Neuronal stem cell (in vitro differentiated cells): ENCODE measurements at regions not wholly inside any gene's neighbourhood (a gene's known extent, or its start where the extent isn't known, plus 50 kb on each side); places are given as distances from the start of the nearest gene placed in this dataset.

Source experiments
- DNase-seq: peaks from one replicate; pipeline ENCODE4 v3.0.0-alpha.2; 2013; ENCODE audit warnings: low spot score
- H2AFZ ChIP-seq: one replicate; pipeline ENCODE4 v1.6.1; 2013; ENCODE audit warnings: mild to moderate bottlenecking, low read length, inconsistent platforms
- H2AK5ac ChIP-seq: 2 replicates; pipeline ENCODE4 v1.6.1; 2013; ENCODE audit warnings: low read depth, mild to moderate bottlenecking, inconsistent platforms, low read length, moderate library complexity, mixed read lengths
- H2BK120ac ChIP-seq: 2 replicates; pipeline ENCODE4 v1.6.1; 2013; ENCODE audit warnings: low read depth, mild to moderate bottlenecking, inconsistent platforms, low read length, moderate library complexity, mixed read lengths
- H2BK12ac ChIP-seq: one replicate; pipeline ENCODE4 v1.6.1; 2013; ENCODE audit warnings: low read length, inconsistent platforms
- H2BK15ac ChIP-seq: 2 replicates; pipeline ENCODE4 v1.6.1; 2013; ENCODE audit warnings: mild to moderate bottlenecking, low read length, inconsistent platforms, mixed read lengths
- H2BK5ac ChIP-seq: one replicate; pipeline ENCODE4 v1.6.1; 2013; ENCODE audit warnings: inconsistent platforms, mild to moderate bottlenecking, low read length, moderate library complexity
- H3K14ac ChIP-seq: one replicate; pipeline ENCODE4 v1.6.1; 2013; ENCODE audit warnings: low read length, inconsistent platforms
- H3K18ac ChIP-seq: 2 replicates; pipeline ENCODE4 v1.6.1; 2013; ENCODE audit warnings: low read length, inconsistent platforms
- H3K23ac ChIP-seq: 2 replicates; pipeline ENCODE4 v1.6.1; 2013; ENCODE audit warnings: low read depth, mild to moderate bottlenecking, mixed read lengths, low read length, inconsistent platforms; ENCODE audit not compliant: poor library complexity
- H3K27ac ChIP-seq: replicated peaks from 3 replicates; pipeline ENCODE4 v1.5.1; 2013; ENCODE audit warnings: low read length, inconsistent platforms
- H3K27me3 ChIP-seq, 3 experiments: 2 replicates each; pipeline ENCODE4 v1.6.1; 2013; ENCODE audit warnings: low read length in 3 of 3, mild to moderate bottlenecking in 2 of 3, inconsistent platforms in 1 of 3, low read depth in 1 of 3, mixed read lengths in 1 of 3, moderate library complexity in 1 of 3; ENCODE audit not compliant: control insufficient read depth in 3 of 3, insufficient read depth in 3 of 3
- H3K36me3 ChIP-seq, 2 donors: replicated peaks in 1 of 2; 2 replicates each; pipeline ENCODE4 v1.6.1; 2013; ENCODE audit warnings: low read length in 2 of 2; ENCODE audit not compliant: control insufficient read depth in 2 of 2, insufficient read depth in 2 of 2
- H3K4ac ChIP-seq: 2 replicates; pipeline ENCODE4 v1.6.1; 2013; ENCODE audit warnings: inconsistent platforms, mild to moderate bottlenecking, low read length, moderate library complexity
- H3K4me1 ChIP-seq, 2 donors: 1 replicate in 1 of 2; 2 replicates in 1 of 2; pipeline ENCODE4 v1.6.1; 2013; ENCODE audit warnings: low read length in 2 of 2, low read depth in 1 of 2; ENCODE audit not compliant: control insufficient read depth in 2 of 2, insufficient read depth in 1 of 2
- H3K4me2 ChIP-seq: one replicate; pipeline ENCODE4 v1.6.1; 2013; ENCODE audit warnings: mild to moderate bottlenecking, low read length, inconsistent platforms; ENCODE audit not compliant: insufficient read depth, poor library complexity, severe bottlenecking
- H3K4me3 ChIP-seq, 2 donors: 2 replicates each; pipeline ENCODE4 v1.5.1; 2013; ENCODE audit warnings: low read length in 2 of 2, mild to moderate bottlenecking in 2 of 2, inconsistent platforms in 1 of 2, moderate library complexity in 1 of 2
- H3K79me1 ChIP-seq: one replicate; pipeline ENCODE4 v1.6.1; 2013; ENCODE audit warnings: low read depth, mild to moderate bottlenecking, inconsistent platforms, low read length, moderate library complexity
- H3K9ac ChIP-seq: one replicate; pipeline ENCODE4 v1.6.1; 2013; ENCODE audit warnings: mild to moderate bottlenecking, low read depth, low read length, inconsistent platforms; ENCODE audit not compliant: poor library complexity
- H3K9me3 ChIP-seq, 2 donors: replicated peaks in 1 of 2; 2 replicates each; pipeline versions ENCODE3 to v1.6.1; 2013; ENCODE audit warnings: low read length in 2 of 2, mild to moderate bottlenecking in 2 of 2, inconsistent platforms in 1 of 2, low read depth in 1 of 2, mixed read lengths in 1 of 2, moderate library complexity in 1 of 2; ENCODE audit not compliant: control insufficient read depth in 2 of 2, insufficient read depth in 1 of 2
- H4K8ac ChIP-seq: one replicate; pipeline ENCODE4 v1.6.1; 2013; ENCODE audit warnings: low read depth, mild to moderate bottlenecking, inconsistent platforms, low read length, moderate library complexity
- H4K91ac ChIP-seq: one replicate; pipeline ENCODE4 v1.6.1; 2013; ENCODE audit warnings: low read length, low read depth, mild to moderate bottlenecking, inconsistent platforms; ENCODE audit not compliant: poor library complexity
- WGBS, 2 donors: extraction: QIAGEN DNeasy Blood & Tissue Kit; methylation state at CpG; one replicate each; pipeline ENCODE4 v1.1.7; 2013; ENCODE audit warnings: missing lambda C conversion rate in 2 of 2, mixed read lengths in 1 of 2; ENCODE audit not compliant: insufficient read length in 2 of 2, insufficient replicate concordance in 1 of 2; ENCODE audit errors: extremely low coverage in 2 of 2; 5-methylcytosine and 5-hydroxymethylcytosine counted together

DNA sequence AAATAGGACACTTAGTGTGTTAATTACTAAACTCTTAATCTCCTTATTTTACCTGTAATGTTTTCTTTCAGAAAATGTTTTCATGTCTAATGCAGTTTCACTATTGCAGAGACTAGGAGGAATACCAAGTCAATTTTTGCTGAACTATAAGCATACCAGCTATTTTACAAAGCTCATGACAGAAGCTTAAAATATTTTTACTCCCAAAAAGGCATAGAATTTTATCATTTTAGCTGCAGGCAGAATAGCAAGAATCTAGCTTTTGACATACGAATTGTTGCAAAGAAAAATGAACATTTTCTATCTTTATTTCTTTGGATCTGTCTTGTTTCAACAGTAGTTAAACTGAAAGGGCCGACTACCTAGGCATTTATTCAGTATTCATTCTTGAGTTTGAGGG is 366.9 kb downstream of the FAT3 start:
- no CpG with 5 or more reads among the region's 2 CpGs for WGBS, 2 donors
- no peak overlapping the region for H3K14ac ChIP-seq
- no peak overlapping the region for H2AK5ac ChIP-seq

DNA sequence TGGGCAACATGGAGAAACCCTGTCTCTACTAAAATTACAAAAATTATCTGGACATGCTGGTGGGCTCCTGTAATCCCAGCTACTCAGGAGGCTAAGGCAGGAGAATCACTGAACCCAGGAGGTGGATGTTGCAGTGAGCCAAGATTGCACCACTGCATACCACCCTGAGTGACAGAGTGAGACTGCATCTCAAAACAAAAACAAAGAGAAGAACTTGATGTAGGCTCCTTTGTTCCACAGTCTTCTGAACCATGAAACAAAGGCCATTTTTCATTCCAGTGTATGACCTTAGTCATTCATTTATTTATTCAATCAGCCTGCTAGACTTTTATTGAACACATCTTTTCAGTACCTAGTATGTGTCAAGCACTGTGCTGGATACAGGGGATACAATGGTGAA is 369.6 kb downstream of the FAT3 start:
- Histone ChIP-seq H3K79me1 (no peaks in the 10 kb centered on the region), H4K91ac (no peak overlapping the region), H3K4me3 (no peak overlapping the region), H2BK15ac (no peak overlapping the region), H4K8ac (no peak overlapping the region), H2BK5ac (no peak overlapping the region), H3K4ac (no peak overlapping the region), H2AK5ac (no peak overlapping the region), H3K27ac (no peak overlapping the region), H2BK12ac (no peak overlapping the region), H3K27me3 (no peaks in the 10 kb centered on the region), H3K4me1 (peaks cover 1 to 2% of the 10 kb centered on the region in 2 donors), H3K9ac (no peak overlapping the region), H3K36me3 (peaks cover 0 to 15% of the 10 kb centered on the region in 2 donors), H3K9me3 (no peaks in the 10 kb centered on the region), H2AFZ (no peak overlapping the region), H3K14ac (no peak overlapping the region), H3K4me2 (no peak overlapping the region), H3K18ac (no peak overlapping the region), H2BK120ac (no peak overlapping the region), H3K23ac (no peak overlapping the region)
- no peak for DNase-seq

More for the DNA sequence above, 366.9 kb downstream of the FAT3 start:
- no peak overlapping the region for H2AFZ ChIP-seq
- H4K91ac ChIP-seq = no peak overlapping the region
- H3K27me3 ChIP-seq = no peaks in the 10 kb centered on the region
- no peak overlapping the region for H4K8ac ChIP-seq
- no peak overlapping the region for H3K9ac ChIP-seq
- H3K18ac ChIP-seq = no peak overlapping the region
- H2BK120ac ChIP-seq = no peak overlapping the region
- H3K4ac ChIP-seq = no peak overlapping the region
- no peak overlapping the region for H3K4me3 ChIP-seq
- H3K4me2 ChIP-seq = no peak overlapping the region
- peaks cover 0 to 11% of the 10 kb centered on the region in 2 donors for H3K36me3 ChIP-seq
- no peak overlapping the region for H2BK12ac ChIP-seq
- no peak overlapping the region for H2BK5ac ChIP-seq
- H3K23ac ChIP-seq = no peak overlapping the region
- peaks cover 1 to 4% of the 10 kb centered on the region in 2 donors for H3K4me1 ChIP-seq
- H2BK15ac ChIP-seq = no peak overlapping the region
- DNase-seq = no peak
- no peaks in the 10 kb centered on the region for H3K79me1 ChIP-seq
- H3K27ac ChIP-seq = no peak overlapping the region
- H3K9me3 ChIP-seq = no peaks in the 10 kb centered on the region

GRCh38 chr11:92595052-92595451 is 370.4 kb downstream of the FAT3 start:
- H3K4me1 ChIP-seq = peaks cover 1 to 2% of the 10 kb centered on the region in 2 donors
- H3K27ac ChIP-seq = no peak overlapping the region
- no peaks in the 10 kb centered on the region for H3K9me3 ChIP-seq
- H2BK12ac ChIP-seq = no peak overlapping the region
- H3K79me1 ChIP-seq = no peaks in the 10 kb centered on the region
- H3K9ac ChIP-seq = no peak overlapping the region
- no peak overlapping the region for H3K14ac ChIP-seq
- H3K4me3 ChIP-seq = no peak overlapping the region
- no peak overlapping the region for H2AFZ ChIP-seq
- H3K23ac ChIP-seq = no peak overlapping the region
- no peak overlapping the region for H3K4ac ChIP-seq
- no peak overlapping the region for H3K4me2 ChIP-seq
- DNase-seq = no peak
- H2BK120ac ChIP-seq = no peak overlapping the region
- H3K18ac ChIP-seq = no peak overlapping the region
- no peak overlapping the region for H2BK15ac ChIP-seq
- no peak overlapping the region for H2AK5ac ChIP-seq
- H3K36me3 ChIP-seq = peaks cover 0 to 18% of the 10 kb centered on the region in 2 donors
- H4K8ac ChIP-seq = no peak overlapping the region
- no peak overlapping the region for H4K91ac ChIP-seq
- no peaks in the 10 kb centered on the region for H3K27me3 ChIP-seq
- no CpG with 5 or more reads among the region's 1 CpG for WGBS, 2 donors
- no peak overlapping the region for H2BK5ac ChIP-seq

DNA sequence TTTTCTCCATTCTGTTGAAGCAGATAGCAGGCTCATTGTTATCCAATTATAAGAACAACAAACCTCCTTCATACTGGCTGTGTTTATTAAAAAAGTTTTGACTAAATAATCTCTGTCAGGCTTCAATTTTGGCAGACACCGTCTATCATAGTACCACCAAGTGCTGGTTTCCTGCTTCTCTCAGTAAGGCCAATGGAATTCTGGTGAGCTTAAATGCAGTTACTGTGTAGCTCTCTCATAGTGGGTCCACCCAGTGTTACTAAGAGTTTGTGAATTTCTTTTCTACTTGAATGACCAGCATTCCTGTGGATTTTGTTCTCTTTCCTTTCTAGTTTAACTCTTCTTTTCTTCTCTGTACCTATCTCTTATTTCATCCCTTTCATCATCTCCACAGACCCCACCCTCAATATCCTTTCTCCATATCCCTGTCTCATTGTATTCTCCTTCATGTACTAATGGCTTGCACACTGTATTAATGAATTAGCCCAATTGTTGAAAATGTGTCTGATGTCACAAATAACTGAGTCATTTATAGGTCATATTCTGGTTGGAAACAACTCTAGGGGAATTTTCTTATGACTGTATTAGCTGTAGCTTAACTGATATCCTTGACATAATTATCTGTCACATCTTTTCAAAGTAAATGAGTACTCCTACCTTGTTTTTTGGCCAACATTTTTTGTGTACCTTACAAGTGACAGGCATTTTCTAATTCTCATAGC is 372.1 kb downstream of the FAT3 start:
- Histone ChIP-seq H3K4me1 (peaks cover 1 to 2% of the 10 kb centered on the region in 2 donors), H3K27me3 (no peaks in the 10 kb centered on the region), H3K23ac (no peak overlapping the region), H3K14ac (no peak overlapping the region), H3K9ac (no peak overlapping the region), H2BK12ac (no peak overlapping the region), H2BK15ac (no peak overlapping the region), H3K18ac (no peak overlapping the region), H4K91ac (no peak overlapping the region), H3K4me3 (no peak overlapping the region), H3K36me3 (peaks cover 0 to 18% of the 10 kb centered on the region in 2 donors), H3K9me3 (no peaks in the 10 kb centered on the region), H2AK5ac (no peak overlapping the region), H4K8ac (no peak overlapping the region), H3K79me1 (no peaks in the 10 kb centered on the region), H2BK5ac (no peak overlapping the region), H3K27ac (no peak overlapping the region), H3K4ac (no peak overlapping the region), H2AFZ (no peak overlapping the region), H3K4me2 (no peak overlapping the region), H2BK120ac (no peak overlapping the region)
- DNase-seq = no peak
- WGBS, 2 donors = no CpG with 5 or more reads among the region's 1 CpG
